HCEC 1CT (cell line): ENCODE measurements at regions not wholly inside any gene's neighbourhood (a gene's known extent, or its start where the extent isn't known, plus 50 kb on each side); places are given as distances from the start of the nearest gene placed in this dataset.
"Not testable (repeated sequence)": the region's sequence is repeated elsewhere in the genome, so short reads cannot be mapped to it uniquely, and the experiment has no call there.

Experiments used
- DNase-seq: peaks from one replicate; pipeline ENCODE4 v3.0.0-alpha.2; 2017

- DNase-seq, result no peak
Measured at GRCh38 chr4:162838671-162839070, 328.0 kb downstream of the NAF1 start.

DNA sequence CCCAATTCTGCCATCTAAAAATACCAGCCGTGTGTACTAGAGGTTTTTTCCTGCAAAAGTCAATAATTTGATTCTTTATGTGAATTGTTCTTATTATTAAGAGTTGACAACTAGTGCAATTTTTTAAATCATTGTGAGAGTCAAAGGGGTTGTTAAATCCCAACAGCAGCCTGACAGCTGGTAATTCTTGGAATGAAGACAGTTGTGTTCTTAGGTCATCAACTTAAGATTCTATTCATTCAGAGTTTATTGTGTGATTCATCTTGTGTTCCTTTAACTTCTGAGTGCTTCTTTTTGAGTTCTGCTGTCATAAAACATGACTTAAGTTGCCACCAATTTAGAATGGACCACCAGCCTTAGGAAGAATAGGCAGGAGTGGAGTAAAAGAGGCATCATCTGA lies 329.0 kb downstream of the NAF1 start:
- no peak for DNase-seq

- no peak for DNase-seq
Measured at GRCh38 chr4:162837241-162837640, 329.4 kb downstream of the NAF1 start.

GRCh38 chr4:162836773-162837172 lies 329.9 kb downstream of the NAF1 start:
- no peak for DNase-seq

DNA sequence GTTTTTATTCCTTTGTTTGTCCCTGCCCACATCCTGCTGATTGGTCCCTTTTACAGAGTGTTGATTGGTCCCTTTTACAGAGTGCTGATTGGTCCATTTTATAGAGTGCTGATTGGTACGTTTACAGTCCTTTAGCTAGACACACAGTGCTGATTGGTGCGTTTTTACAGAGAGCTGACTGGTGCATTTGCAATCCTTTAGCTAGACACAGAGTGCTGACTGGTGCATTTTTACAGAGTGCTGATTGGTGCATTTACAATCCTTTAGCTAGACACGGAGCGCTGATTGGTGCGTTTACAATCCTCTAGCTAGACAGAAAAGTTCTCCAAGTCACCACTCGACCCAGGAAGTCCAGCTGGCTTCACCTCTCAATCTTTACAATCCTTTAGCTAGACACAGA lies 330.4 kb downstream of the NAF1 start:
- not testable (repeated sequence) for DNase-seq

DNA sequence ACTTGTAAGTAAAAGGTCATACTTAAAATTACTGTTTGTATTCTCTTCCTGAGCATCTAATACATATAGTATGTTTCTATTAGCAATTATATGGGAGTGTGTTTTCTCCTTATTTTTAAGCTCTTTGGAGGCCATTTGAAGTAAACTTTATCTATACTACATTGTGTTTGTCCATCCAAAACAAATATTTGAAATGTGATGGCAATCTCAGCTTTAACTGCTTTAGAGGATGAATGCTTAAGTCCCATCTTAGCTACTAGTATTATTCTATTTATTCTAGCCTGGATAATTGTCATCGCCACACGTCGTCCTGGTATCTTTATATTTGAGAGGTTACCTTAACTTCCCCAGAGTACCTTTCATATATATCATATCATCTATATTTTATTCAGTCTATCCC lies 335.8 kb downstream of the NAF1 start:
- no peak for DNase-seq

GRCh38 chr4:162817374-162817773 lies 349.3 kb downstream of the NAF1 start:
- not testable (repeated sequence) for DNase-seq

DNA sequence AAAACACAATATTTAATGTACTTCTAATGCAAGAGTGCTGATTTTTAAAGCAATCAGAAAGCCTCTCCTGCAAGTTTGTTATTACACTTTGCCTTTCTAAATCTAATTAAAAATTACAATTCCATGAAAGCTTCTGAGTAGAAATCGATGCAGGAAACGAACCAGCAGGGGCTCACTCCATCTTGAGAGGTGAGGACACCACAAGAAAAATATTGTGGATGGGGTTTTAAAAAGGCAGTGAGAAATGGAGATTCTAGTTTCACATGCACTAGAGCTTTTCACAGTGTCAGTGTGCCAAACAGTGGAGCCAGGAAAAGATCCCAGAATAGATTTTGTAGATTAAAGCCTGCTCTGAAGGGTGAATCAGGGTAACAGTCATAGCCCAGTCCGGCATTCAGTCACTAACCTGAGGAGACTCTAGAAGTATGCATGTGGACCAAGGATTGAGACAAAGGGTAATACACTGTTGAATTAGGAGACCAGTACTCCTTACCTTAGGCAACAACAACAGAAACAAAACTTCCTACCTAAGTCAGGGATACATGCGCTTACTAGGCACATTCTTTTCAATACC lies 362.3 kb downstream of the NAF1 start:
- DNase-seq, result no peak

DNA sequence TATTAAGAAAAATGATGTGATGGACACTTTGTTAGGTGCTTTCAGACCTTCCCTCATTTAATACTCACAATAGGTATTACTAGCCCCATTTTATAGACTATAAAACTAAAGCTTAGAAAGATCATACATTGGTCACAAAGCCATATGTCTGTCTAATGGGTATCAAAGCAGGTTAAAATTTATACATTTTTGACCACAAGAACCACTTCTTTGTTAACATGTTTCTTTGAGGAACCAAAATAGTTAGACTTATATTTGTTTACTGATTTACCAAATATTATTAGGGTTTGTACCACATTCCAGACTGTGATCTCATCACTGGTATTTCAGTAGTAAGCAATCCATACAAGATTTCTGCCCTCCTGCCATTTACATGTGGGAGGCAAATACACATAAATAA lies 363.3 kb downstream of the NAF1 start:
- DNase-seq, result no peak

DNA sequence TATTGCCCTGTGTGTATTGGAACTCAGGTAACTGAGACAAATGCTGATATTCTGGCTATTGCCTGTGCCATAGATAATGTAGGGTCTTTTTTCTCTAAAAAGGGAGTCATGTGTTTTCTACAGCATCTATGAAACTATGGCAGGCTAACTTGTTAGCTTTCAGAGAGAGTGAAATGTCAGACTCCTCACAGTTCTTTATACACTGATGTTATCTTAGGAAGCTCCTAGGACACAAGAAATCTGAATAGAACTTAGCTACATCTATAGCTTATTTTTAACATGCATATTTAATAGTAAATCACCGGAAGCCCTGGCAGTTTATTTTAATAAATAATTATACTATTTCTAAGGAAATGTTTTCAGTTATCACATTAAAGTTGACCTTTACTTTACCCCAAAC lies 369.6 kb downstream of the NAF1 start:
- no peak for DNase-seq

GRCh38 chr4:162793571-162793970 lies 373.1 kb downstream of the NAF1 start:
- no peak for DNase-seq

- no peak for DNase-seq
Measured at GRCh38 chr4:162793004-162793403, 373.7 kb downstream of the NAF1 start.

DNA sequence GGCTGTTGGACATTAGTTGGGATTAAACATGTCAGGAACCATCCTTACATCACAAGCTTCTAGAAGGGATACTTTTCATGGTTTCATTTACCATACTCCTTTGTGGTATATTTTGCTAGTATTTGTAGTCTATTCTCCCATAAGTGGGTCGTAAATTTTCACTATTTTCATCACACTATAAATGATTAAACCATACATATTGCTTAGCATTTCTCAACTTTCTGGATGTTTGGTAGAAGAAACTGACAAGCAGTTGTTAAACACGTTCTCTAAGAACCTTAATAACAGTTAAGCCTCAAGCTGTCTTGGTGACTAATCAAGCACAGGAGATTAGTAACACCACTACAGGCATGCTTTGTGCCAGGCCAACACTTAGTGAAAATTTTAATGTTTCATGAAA lies 375.5 kb downstream of the NAF1 start:
- DNase-seq, result no peak

DNA sequence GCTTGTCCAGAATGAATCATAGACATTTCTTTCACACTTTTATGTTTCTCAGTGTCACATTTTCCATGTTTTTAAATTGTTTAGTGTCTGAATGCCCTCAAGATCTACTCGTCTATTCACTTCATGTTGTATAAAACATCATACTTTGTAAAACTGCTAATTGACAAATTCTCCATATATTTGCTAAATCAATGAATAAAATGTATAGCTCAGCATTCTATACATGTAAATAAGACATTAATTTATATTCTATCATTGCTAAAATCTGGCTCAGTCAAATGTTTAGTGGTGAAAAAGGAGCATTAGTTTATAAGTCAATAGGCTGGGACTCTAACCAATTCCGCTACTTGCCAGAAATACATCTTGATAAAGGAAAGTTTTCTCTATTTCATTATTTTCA lies 379.6 kb downstream of the NAF1 start:
- DNase-seq, result no peak

GRCh38 chr4:162782778-162783525 lies 383.7 kb downstream of the NAF1 start:
- no peak for DNase-seq

GRCh38 chr4:162782096-162782777 lies 384.5 kb downstream of the NAF1 start:
- no peak for DNase-seq

DNA sequence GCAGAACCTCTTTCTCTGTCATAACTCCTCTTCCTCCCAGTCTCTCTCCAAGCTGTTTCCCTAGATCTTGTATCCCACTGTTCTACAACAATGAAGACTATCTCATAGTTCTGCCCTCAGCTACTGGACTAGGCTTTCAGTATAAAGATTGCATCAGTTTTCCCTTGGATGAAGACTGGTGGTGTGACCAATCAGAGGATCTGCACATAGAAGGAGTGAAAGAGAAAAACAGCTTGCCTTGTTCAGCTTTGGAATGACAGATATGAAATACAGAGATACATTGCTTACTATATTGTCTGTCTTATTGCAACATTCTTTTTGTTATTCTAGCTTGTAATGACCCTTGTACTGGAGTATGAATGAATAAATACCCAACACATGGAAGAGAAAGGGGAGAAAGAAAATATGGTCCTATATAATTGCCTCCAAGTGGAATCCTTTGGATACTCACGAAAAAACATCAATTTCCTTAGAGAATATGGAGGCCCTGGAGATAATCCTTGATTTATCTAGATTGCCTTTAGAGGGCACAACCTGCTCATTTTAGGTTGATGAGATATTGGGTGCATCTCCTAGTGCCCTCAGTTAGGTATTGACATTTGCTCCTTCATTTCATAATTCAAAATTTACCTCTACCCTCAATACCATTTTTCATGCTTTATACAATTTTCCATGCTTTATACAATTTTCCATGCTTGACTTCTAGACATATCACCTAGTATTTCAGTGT lies 395.8 kb downstream of the NAF1 start:
- no peak for DNase-seq

- DNase-seq, result no peak
Measured at GRCh38 chr4:162767083-162767482, 399.6 kb downstream of the NAF1 start.

- no peak for DNase-seq
Measured at GRCh38 chr4:162761965-162762364, 404.7 kb downstream of the NAF1 start.

GRCh38 chr4:162740228-162740627 lies 426.5 kb downstream of the NAF1 start:
- DNase-seq, result not testable (repeated sequence)

DNA sequence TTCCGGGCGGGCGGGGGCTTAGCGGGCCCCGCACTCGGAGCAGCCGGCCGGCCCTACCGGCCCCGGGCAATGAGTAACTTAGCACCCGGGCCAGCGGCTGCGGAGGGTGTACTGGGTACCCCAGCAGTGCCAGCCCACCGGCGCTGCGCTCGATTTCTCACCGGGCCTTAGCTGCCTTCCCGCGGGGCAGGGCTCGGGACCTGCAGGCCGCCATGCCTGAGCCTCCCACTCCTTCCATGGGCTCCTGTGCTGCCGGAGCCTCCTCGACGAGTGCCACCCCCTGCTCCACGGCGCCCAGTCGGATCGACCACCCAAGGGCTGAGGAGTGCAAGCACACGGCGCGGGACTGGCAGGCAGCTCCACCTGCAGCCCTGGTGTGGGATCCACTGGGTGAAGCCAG lies 427.1 kb downstream of the NAF1 start:
- DNase-seq, result not testable (repeated sequence)

GRCh38 chr4:162732876-162733275 lies 433.8 kb downstream of the NAF1 start:
- DNase-seq, result no peak

DNA sequence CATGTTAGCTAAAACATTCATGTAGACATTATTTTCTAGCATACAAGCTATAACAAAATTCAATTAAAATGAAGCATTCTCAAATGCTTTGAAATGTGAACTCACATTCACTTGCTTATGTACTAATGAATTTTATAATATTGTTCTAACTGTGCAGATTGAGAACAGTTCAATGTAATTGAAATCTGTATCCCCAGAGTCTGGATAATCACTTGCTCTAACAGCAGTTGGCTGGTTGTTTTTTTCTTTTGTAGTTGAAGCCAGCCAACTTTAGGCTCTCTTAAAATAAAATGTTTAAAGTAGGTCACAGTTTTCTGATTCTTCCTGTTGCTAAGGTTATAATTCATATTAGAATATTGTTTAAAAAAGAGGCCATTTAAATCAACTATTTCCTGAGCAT lies 438.9 kb downstream of the NAF1 start:
- DNase-seq, result no peak

GRCh38 chr4:162727232-162727631 lies 439.5 kb downstream of the NAF1 start:
- no peak for DNase-seq
